Fibroblast of gingiva (primary cell): ENCODE measurements at regions not wholly inside any gene's neighbourhood (a gene's known extent, or its start where the extent isn't known, plus 50 kb on each side); places are given as distances from the start of the nearest gene placed in this dataset.
A peak's percentile ranks its signal among the peaks of the same experiment; 100 is the strongest.
"Not testable (repeated sequence)": the region's sequence is repeated elsewhere in the genome, so short reads cannot be mapped to it uniquely, and the experiment has no call there.

Experiments used
- DNase-seq: peaks from one replicate; pipeline ENCODE4 v3.0.0-alpha.2; 2011; ENCODE audit warnings: low read depth

GRCh38 chr9:108765265-108765664 is 90.5 kb downstream of the ACTL7B start:
- no peak for DNase-seq

GRCh38 chr9:108762348-108763055 is 93.3 kb downstream of the ACTL7B start:
- no peak for DNase-seq

DNA sequence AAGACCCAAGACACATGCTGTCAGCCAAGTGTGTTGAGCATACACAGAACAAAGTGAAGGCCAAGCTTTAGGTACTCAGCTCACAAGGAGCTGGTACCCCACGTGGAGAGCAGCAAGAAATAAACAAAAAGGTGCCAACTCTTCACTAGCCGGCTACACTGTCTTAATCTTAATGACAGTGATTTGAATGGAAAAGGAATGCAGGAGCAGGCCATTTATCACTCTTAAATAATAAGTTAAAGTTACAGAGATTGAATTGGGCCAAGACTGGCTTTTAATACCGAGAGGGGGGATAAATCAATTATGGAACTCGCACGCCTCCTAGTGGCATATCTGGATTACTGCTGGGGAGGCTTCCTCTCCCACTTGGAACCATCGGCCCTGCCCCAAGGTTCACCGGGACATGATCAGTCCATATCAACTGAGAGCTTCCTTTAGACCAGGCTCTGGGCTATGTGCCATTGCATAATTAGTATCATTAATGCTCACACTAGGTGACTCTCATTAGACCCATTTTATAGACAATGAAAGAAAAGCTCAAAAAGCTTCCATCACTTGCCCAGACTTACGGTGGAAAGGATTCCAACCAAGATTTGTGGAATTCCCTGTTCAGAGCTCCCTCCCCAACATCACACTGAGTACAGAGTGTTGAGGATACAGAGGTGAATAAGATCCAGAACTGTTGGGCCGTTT is 94.0 kb downstream of the ACTL7B start:
- DNase-seq: peak; percentile 36

GRCh38 chr9:108760841-108761240 is 94.9 kb downstream of the ACTL7B start:
- no peak for DNase-seq

DNA sequence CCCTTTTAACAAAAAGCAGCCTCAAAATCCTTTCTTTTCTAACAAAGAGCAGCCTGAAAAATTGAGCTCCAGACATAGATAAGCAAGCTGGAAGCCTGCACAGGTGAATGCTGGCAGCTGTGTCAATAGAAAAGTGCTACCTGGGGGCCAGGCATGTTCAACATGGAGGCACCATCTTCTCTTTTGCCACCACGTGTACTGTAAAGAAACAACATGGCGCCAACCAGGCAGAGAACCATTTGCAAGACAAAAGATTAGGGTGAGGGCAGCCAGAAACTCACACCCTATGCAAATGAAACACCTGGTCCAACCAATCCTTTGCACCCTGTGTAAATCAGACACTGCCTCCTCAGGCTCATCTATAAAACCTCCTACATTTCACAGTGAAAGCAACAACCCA is 96.0 kb downstream of the ACTL7B start:
- no peak for DNase-seq

DNA sequence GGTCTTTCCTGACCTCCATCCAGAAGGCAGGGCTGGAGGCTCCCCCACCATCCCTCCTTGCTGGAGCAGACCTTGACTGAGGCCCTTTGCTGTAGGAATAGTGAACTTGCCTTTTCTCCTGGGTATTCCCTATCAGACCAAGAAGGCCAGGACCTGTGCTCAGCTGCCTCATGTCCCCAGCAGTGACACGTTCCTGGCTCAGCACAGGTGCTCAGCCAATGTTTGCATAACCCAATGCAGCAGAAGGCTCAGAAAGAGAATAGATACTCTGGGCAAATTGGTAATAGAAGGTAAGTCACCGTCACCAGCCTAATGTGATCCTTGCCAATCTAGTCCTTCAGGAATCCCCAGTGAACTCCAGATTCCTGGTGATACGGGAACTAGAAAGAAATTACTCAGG is 96.4 kb downstream of the ACTL7B start:
- DNase-seq: no peak

GRCh38 chr9:108756746-108757490 is 98.9 kb downstream of the ACTL7B start:
- no peak for DNase-seq

- DNase-seq: no peak
These were observed 99.8 kb downstream of the ACTL7B start for GRCh38 chr9:108755979-108756378.

DNA sequence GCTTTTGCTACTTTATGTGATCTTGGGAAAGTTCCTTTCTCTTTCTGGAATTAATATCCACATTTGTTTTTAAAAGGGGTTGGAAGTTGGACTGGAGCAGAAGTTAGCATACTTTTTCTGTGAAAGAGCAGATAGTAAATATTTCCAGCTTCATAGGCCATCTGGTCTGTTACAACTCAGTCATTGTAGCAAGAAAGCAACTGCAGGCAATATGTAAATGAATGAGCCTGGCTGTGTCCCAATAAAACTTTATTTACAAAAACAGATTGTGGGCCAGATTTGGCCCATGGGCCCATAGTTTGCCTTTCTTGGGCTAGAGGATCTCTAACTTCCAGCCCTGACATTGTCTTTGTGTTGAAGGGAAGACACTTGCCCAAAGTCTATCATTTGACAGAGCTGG is 104.4 kb downstream of the ACTL7B start:
- peak; percentile 24 for DNase-seq

GRCh38 chr9:108750661-108751215 is 105.0 kb downstream of the ACTL7B start:
- DNase-seq: no peak

GRCh38 chr9:108748776-108749175 is 107.0 kb downstream of the ACTL7B start:
- DNase-seq: no peak

DNA sequence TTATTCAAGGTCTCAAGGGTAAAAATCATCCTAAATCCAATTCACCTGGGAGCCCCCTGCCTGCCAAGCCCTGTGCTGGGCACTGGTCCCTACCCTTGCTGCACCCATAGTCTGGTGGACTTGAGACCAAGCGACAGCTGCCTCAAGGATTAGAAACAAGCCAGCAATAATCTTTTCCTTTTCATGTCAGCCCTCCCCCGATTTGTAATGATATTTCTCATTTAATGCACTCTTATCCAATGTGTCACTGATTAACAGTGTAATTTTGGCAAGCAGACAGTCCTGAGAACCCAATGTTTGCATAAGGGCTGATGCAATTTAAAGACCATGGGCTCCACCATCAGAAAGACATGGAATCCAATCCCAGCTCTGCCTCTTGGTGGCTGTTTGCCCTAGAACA is 108.9 kb downstream of the ACTL7B start:
- DNase-seq: peak; percentile 62

DNA sequence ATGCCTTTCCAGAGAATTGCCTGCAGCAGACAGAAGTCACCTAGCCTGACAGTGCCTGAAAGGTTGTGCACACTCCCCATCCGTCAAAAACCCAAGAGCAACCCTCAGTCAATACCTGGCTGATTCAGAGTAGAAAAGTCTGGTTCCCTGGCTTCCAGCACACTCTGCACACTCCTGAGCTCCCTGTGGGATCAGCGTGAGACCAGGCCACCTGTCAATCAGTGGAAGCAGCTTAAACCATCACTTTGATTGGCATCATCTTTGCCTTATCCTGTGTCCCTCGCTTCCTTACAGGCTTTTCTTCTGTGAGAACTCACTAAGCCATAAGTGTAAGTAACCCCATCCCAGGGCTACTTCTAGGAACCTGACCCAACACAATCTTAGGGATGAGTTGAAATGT is 109.8 kb downstream of the ACTL7B start:
- no peak for DNase-seq

GRCh38 chr9:108744641-108745040 is 111.1 kb downstream of the ACTL7B start:
- no peak for DNase-seq

DNA sequence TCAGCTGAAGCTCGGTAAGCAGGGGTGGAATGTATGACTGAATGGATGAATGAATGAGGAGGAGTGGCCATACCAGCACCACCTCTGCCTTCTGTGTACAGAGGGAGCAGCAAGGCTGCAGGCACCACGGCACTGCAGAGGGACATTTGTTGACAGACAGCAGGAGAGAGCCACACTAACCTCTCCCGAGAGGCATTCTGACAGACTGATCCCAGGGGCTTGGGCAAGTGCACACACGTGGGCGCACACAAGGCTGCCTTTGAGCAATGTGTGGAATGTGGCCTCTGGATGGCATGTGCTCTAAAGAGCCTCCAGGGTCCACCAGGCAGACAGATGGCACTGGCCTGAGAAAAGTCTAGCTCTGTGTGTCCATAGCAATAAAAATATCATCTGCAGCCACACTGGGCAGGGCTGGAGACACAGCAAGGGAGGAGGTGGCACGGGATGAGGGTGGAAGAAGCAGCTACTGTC is 111.8 kb downstream of the ACTL7B start:
- peak; percentile 32 for DNase-seq

GRCh38 chr9:108743416-108743815 is 112.4 kb downstream of the ACTL7B start:
- DNase-seq: no peak

DNA sequence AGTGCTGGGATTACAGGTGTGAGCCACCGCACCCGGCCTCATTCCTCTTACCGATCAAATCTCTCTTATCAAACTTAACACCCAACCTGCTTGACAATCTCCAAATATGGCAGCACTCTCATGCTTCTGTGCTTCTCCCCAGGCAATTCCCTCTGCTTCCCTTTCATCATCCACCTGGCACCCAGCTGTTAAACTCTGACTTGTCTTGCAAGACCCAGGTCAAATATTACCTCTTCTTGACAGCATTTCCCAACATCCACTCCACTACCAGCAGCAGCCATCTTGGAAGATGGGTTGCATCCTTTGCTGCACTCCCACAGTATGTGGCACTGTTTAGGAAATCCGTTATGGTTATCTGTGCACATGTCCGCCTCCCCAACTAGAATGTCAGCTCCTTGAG is 113.6 kb downstream of the ACTL7B start:
- no peak for DNase-seq

DNA sequence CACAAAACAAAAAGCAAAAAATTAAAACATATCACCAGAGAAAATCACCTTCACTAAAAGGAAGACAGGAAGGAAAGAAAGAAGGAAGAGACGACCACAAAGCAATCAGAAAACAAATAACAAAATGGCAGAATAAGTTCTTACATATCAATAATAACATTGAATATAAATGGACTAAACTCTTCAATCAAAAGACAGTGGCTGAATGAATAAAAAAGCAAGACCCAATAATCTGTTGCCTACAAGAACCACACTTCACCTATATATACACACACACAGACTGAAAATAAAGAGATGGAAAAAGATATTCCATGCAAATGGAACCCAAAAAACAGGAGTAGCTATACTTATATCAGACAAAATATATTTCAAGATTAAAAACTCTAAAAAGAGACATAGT is 124.5 kb downstream of the ACTL7B start:
- DNase-seq: not testable (repeated sequence)

DNA sequence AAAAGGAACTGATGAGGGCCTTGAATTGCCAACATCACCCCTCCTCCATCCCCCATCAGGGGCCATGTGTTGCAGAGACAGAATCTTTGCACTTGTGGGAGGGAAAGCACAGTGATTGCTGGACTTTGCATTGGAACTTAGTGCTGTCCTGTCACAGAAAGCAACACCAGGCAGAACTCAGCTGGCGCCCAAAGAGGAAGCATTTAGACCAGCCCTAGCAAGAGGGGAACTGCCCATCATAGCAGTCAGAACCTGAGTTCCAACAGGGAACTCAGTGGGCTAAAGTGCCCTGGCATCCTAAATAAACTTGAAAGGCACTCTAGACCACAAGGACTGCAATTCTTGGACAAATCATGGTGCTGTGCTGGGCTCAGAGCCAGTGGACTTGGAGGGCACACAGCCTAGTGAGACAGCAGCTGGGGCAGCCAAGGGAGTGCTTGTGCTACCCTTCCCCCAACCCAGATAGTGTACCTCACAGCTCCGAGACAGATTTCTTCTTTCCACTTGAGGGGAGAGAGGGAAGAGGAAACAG is 128.1 kb downstream of the ACTL7B start:
- DNase-seq: peak; percentile 56

DNA sequence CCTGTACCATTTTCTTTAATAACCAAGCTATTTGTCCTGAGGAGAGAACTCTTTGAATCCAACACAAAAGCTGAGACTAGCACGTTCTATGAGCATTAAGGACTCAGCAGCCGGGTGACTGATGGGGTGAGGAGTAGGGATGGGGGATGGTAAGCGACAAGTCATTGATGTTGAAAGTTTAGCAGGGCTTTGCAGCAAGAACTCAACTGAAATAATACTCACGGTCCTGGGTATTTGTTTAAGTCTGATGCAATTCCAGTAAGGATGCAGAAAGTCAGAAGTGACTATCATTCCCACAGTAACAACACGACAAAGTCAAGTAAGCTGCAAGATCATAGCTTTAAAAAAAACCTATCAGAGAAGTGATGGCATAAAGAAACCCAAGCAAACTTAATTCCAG is 131.1 kb downstream of the ACTL7B start:
- no peak for DNase-seq

- no peak for DNase-seq
These were observed 131.7 kb downstream of the ACTL7B start for GRCh38 chr9:108724122-108724521.

- peak; percentile 27 for DNase-seq
These were observed 133.4 kb downstream of the ACTL7B start for GRCh38 chr9:108722396-108722795.
